ENCODE measurements at regions not wholly inside any gene's neighbourhood (a gene's known extent, or its start where the extent isn't known, plus 50 kb on each side); places are given as distances from the start of the nearest gene placed in this dataset.

DNA sequence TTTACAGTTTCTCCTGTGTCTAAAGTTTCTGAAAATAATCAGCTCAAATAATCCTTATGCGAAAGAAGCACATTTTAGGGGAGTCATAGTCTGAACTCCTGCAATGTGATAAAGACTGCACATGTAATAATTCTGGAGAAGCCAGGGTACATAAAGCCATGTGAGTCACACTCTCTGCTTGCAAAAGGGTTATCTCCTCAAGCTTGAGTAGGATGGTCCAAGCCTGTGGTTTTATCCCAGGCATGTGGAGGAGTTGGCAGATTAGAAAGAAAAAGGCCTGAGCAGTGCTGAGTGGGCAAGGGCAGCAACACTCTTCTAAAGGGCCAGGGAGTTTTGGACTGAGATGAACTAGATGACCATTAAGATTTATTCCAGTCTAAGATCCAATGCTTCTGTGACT is 220.4 kb downstream of the RHOU start:
- Histone ChIP-seq H3K27ac (ENCODE audit: low read depth in 1 of 2, low read length in 2 of 2) (no peak overlapping the region), H3K27me3 (ENCODE audit: control insufficient read depth in 2 of 2, insufficient read depth in 2 of 2, low read length in 2 of 2) (no peaks in the 10 kb centered on the region), H3K4me3 (replicated peaks in 1 of 3; ENCODE audit: low read depth in 2 of 3, low read length in 3 of 3) (no peak overlapping the region), H3K4me2 (replicated peaks; ENCODE audit: extremely low read depth, low read length, poor library complexity, severe bottlenecking) (no peak overlapping the region), H4K20me1 (ENCODE audit: insufficient read depth, low read length) (no peaks in the 10 kb centered on the region), H2AFZ (ENCODE audit: insufficient read depth, low read depth, low read length, poor library complexity, severe bottlenecking) (no peak overlapping the region), H3K9ac (ENCODE audit: insufficient read depth, low read length, poor library complexity, severe bottlenecking) (no peak overlapping the region), H3K9me3 (replicated peaks in 1 of 2; ENCODE audit: control insufficient read depth in 1 of 2, insufficient read depth in 1 of 2, low read length in 2 of 2) (no peaks in the 10 kb centered on the region), H3K36me3 (replicated peaks in 1 of 2; ENCODE audit: control insufficient read depth in 1 of 2, insufficient read depth in 2 of 2, low read length in 2 of 2) (no peaks in the 10 kb centered on the region), H3K4me1 (ENCODE audit: control insufficient read depth in 1 of 2, insufficient read depth in 2 of 2, low read length in 2 of 2) (peaks cover 7 to 14% of the 10 kb centered on the region in 2 donors), H3K79me2 (ENCODE audit: insufficient read depth, low read length) (no peaks in the 10 kb centered on the region)
- 100% methylated on average over 1 of the region's 1 CpG for WGBS (ENCODE audit: insufficient coverage)
- Mint-ChIP-seq H3K36me3 (no peaks in the 10 kb centered on the region), H3K9me3 (peaks cover 0 to 3% (median 0%) of the 10 kb centered on the region in 7 donors), H3K4me1 (peaks cover 26% of the 10 kb centered on the region), H3K27ac (no peak overlapping the region), H3K27me3 (ENCODE audit: low read depth in 3 of 3) (no peaks in the 10 kb centered on the region), H3K4me3 (no peak overlapping the region)
- DNase-seq: no peak
- TF ChIP-seq, protein P1, sequence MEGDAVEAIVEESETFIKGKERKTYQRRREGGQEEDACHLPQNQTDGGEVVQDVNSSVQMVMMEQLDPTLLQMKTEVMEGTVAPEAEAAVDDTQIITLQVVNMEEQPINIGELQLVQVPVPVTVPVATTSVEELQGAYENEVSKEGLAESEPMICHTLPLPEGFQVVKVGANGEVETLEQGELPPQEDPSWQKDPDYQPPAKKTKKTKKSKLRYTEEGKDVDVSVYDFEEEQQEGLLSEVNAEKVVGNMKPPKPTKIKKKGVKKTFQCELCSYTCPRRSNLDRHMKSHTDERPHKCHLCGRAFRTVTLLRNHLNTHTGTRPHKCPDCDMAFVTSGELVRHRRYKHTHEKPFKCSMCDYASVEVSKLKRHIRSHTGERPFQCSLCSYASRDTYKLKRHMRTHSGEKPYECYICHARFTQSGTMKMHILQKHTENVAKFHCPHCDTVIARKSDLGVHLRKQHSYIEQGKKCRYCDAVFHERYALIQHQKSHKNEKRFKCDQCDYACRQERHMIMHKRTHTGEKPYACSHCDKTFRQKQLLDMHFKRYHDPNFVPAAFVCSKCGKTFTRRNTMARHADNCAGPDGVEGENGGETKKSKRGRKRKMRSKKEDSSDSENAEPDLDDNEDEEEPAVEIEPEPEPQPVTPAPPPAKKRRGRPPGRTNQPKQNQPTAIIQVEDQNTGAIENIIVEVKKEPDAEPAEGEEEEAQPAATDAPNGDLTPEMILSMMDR (IDR thresholded peaks at IDR 0.05): no peak
- intact Hi-C loops (cut with micrococcal nuclease): no loop called here

DNA sequence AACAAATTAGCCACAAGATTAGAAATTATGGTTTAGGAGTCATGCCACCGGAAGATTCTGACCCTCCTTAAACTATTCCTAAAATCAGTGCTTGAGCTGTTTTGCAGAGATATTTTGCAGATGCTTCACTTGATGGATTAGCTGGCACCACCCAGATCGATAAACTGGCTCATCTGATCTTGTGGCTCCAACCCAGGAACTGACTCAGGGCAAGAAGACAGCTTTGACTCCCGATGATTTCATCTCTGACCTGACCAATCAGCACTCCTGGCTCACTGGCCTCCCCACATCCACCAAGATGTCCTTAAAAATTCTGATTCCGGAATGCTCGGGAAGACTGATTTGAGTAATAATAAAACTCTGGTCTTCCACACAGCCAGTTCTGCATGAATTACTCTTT is 221.6 kb downstream of the RHOU start:
- Histone ChIP-seq H2AFZ (ENCODE audit: insufficient read depth, low read depth, low read length, poor library complexity, severe bottlenecking) (no peak overlapping the region), H3K36me3 (replicated peaks in 1 of 2; ENCODE audit: control insufficient read depth in 1 of 2, insufficient read depth in 2 of 2, low read length in 2 of 2) (no peaks in the 10 kb centered on the region), H3K27ac (ENCODE audit: low read depth in 1 of 2, low read length in 2 of 2) (no peak overlapping the region), H4K20me1 (ENCODE audit: insufficient read depth, low read length) (no peaks in the 10 kb centered on the region), H3K4me1 (ENCODE audit: control insufficient read depth in 1 of 2, insufficient read depth in 2 of 2, low read length in 2 of 2) (peaks cover 19 to 26% of the 10 kb centered on the region in 2 donors), H3K4me2 (replicated peaks; ENCODE audit: extremely low read depth, low read length, poor library complexity, severe bottlenecking) (no peak overlapping the region), H3K4me3 (replicated peaks in 1 of 3; ENCODE audit: low read depth in 2 of 3, low read length in 3 of 3) (no peak overlapping the region), H3K27me3 (ENCODE audit: control insufficient read depth in 2 of 2, insufficient read depth in 2 of 2, low read length in 2 of 2) (no peaks in the 10 kb centered on the region), H3K79me2 (ENCODE audit: insufficient read depth, low read length) (no peaks in the 10 kb centered on the region), H3K9ac (ENCODE audit: insufficient read depth, low read length, poor library complexity, severe bottlenecking) (no peak overlapping the region), H3K9me3 (replicated peaks in 1 of 2; ENCODE audit: control insufficient read depth in 1 of 2, insufficient read depth in 1 of 2, low read length in 2 of 2) (no peaks in the 10 kb centered on the region)
- peaks cover 0 to 3% (median 0%) of the 10 kb centered on the region in 7 donors for H3K9me3 Mint-ChIP-seq
- DNase-seq: no peak
- no peaks in the 10 kb centered on the region for H3K36me3 Mint-ChIP-seq
- intact Hi-C loops (cut with micrococcal nuclease): no loop called here
- no peak overlapping the region for H3K27ac Mint-ChIP-seq
- WGBS (ENCODE audit: insufficient coverage): 84% methylated on average over 2 of the region's 5 CpGs
- TF ChIP-seq, protein P1 (IDR thresholded peaks at IDR 0.05): no peak
- peaks cover 34% of the 10 kb centered on the region for H3K4me1 Mint-ChIP-seq
- H3K4me3 Mint-ChIP-seq: no peak overlapping the region
- no peaks in the 10 kb centered on the region for H3K27me3 Mint-ChIP-seq (ENCODE audit: low read depth in 3 of 3)

Measured in CD14-positive monocyte (primary cell).